K562 (cell line): ENCODE measurements at regions not wholly inside any gene's neighbourhood (a gene's known extent, or its start where the extent isn't known, plus 50 kb on each side); places are given as distances from the start of the nearest gene placed in this dataset.
"Not testable (repeated sequence)": the region's sequence is repeated elsewhere in the genome, so short reads cannot be mapped to it uniquely, and the experiment has no call there.

Source experiments
- ATAC-seq: fragments of 200-7000 bp; cut with Tn5 transposase; 3 replicates; pipeline ENCODE4 v1.9.1; 2020; ENCODE audit warnings: moderate library complexity
- BruUV-seq: library from RNA; stranded (reverse); fragments of 400-500 nt; replicated peaks from 2 replicates; lab custom pipeline; 2021; lab: Mats Ljungman, UMichigan
- CTCF ChIA-PET: fragments of 300-600 bp; formaldehyde crosslinking; extraction: SDS; loops from one replicate; lab custom pipeline; 2021; ENCODE audit warnings: low intra/inter-chr PET ratio; lab: Yijun Ruan, JAX
- POLR2A ChIA-PET: fragments of 300-600, 350-650 bp; sonication (Branson Sonifier 250); formaldehyde crosslinking; extraction: SDS; loops from one replicate; lab custom pipeline; 2021; ENCODE audit warnings: antibody characterized with exemption, inconsistent platforms; lab: Yijun Ruan, JAX
- DNase-seq, 4 experiments: peaks; one replicate each; pipeline versions ENCODE4 v3.0.0 to v3.0.0-alpha.2; 2011 to 2018; ENCODE audit warnings: low spot score in 3 of 4, mixed read lengths in 3 of 4; ENCODE audit errors: extremely low read depth in 1 of 4
- FAIRE-seq: peaks from 2 replicates; lab custom pipeline; 2011; peaks lifted over from hg19 to GRCh38; lab: Jason Lieb, UNC
- H2AFZ ChIP-seq: 2 replicates; pipeline ENCODE4 v1.6.0; 2011; ENCODE audit warnings: low read depth, low read length, control low read depth, inconsistent platforms
- H3K27ac ChIP-seq: fragments of 200-600 bp; 3 replicates; pipeline ENCODE4 v1.8.0; 2011; ENCODE audit warnings: low read depth, mild to moderate bottlenecking, control low read depth, inconsistent platforms, low read length, moderate library complexity, mixed read lengths; ENCODE audit errors: extremely low read depth
- H3K27me3 ChIP-seq, 2 experiments: fragments of 300-600 bp in 1 of 2; 2 replicates in 1 of 2; 3 replicates in 1 of 2; pipeline versions ENCODE4 v1.6.0 to v1.8.0; 2011; ENCODE audit warnings: inconsistent platforms in 2 of 2, low read length in 2 of 2, mild to moderate bottlenecking in 1 of 2, mixed read lengths in 1 of 2, moderate library complexity in 1 of 2; ENCODE audit not compliant: control insufficient read depth in 2 of 2, insufficient read depth in 2 of 2
- H3K36me3 ChIP-seq: fragments of 300-600 bp; 3 replicates; pipeline ENCODE4 v1.8.0; 2011; ENCODE audit warnings: mild to moderate bottlenecking, low read length, inconsistent platforms; ENCODE audit not compliant: control insufficient read depth, insufficient read depth
- H3K4me1 ChIP-seq, 2 experiments: fragments of 200-600 bp in 1 of 2; replicated peaks in 1 of 2; 2 replicates in 1 of 2; 3 replicates in 1 of 2; pipeline versions ENCODE4 v1.5.1 to v1.8.0; 2011; ENCODE audit warnings: inconsistent platforms in 2 of 2, low read length in 2 of 2, mild to moderate bottlenecking in 1 of 2, mixed read lengths in 1 of 2, moderate library complexity in 1 of 2; ENCODE audit not compliant: control insufficient read depth in 2 of 2, insufficient read depth in 2 of 2
- H3K4me2 ChIP-seq: 2 replicates; pipeline ENCODE4 v1.6.1; 2011; ENCODE audit warnings: low read length, control low read depth, inconsistent platforms, mixed read lengths; ENCODE audit not compliant: insufficient read depth
- H3K4me3 ChIP-seq: fragments of 200-600 bp; sonication (generic), shearing (Covaris generic); 2 replicates; pipeline ENCODE4 v1.5.1; 2016; ENCODE audit warnings: control low read depth, inconsistent platforms
- H3K79me2 ChIP-seq: fragments of 200-600 bp; 3 replicates; pipeline ENCODE4 v1.8.0; 2011; ENCODE audit warnings: low read length, inconsistent platforms; ENCODE audit not compliant: control insufficient read depth, insufficient read depth
- H3K9ac ChIP-seq, 2 experiments: 2 replicates each; pipeline versions ENCODE4 v1.6.0 to v1.6.1; 2011; ENCODE audit warnings: low read depth in 2 of 2, low read length in 2 of 2, control low read depth in 1 of 2, inconsistent platforms in 1 of 2, mild to moderate bottlenecking in 1 of 2, mixed read lengths in 1 of 2; ENCODE audit not compliant: insufficient read depth in 1 of 2
- H3K9me1 ChIP-seq: one replicate; pipeline ENCODE4 v1.6.0; 2011; ENCODE audit warnings: inconsistent platforms, mild to moderate bottlenecking, low read length, moderate library complexity; ENCODE audit not compliant: control insufficient read depth, insufficient read depth
- H3K9me3 ChIP-seq: replicated peaks from 2 replicates; pipeline ENCODE4 v1.5.1; 2011; ENCODE audit warnings: low read depth, low read length, inconsistent platforms; ENCODE audit not compliant: control insufficient read depth, insufficient read depth
- H4K20me1 ChIP-seq: replicated peaks from 2 replicates; pipeline ENCODE4 v1.6.1; 2011; ENCODE audit warnings: low read length, inconsistent platforms, mixed read lengths; ENCODE audit not compliant: control insufficient read depth, insufficient read depth
- whole genome bisulfite sequencing: fragments of 100-300 bp; shearing (Covaris generic); methylation state at CpG from one replicate; pipeline ENCODE4 v1.1.6; 2016; ENCODE audit warnings: low coverage, mixed read lengths; ENCODE audit not compliant: insufficient coverage; ENCODE audit errors: missing lambda C conversion rate; 5-methylcytosine and 5-hydroxymethylcytosine counted together
- in situ Hi-C: fragments of 300-500 bp; cut with MboI; formaldehyde crosslinking; loops from 4 replicates; pipeline ENCODE4 v1.15.0; 2018; ENCODE audit warnings: inconsistent platforms, mixed read lengths
- intact Hi-C: fragments of 100-400 bp; cut with micrococcal nuclease; formaldehyde crosslinking; loops from 2 replicates; pipeline ENCODE4 v1.14.2; 2022

DNA sequence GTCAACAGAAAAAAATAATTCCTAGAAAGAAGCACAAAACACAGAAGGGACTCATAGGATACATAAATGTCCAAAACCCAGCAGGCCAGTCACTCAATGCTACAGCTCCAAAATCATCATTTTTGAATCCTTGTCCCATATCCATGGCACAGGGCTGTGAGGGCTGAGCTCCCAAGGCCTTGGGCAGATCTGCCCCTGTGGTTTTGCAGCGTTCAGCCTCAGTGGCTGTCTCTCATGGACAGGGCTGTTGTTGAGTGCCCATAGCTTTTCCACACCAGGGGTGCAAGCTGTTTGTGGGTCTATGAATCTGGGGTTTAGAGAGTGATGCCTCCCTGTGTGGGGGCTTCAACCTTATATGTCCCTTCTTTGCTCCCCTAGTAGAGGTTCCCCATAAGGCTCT is 243.2 kb downstream of the CWH43 start:
- intact Hi-C loops, DNase-seq: not testable (repeated sequence)

DNA sequence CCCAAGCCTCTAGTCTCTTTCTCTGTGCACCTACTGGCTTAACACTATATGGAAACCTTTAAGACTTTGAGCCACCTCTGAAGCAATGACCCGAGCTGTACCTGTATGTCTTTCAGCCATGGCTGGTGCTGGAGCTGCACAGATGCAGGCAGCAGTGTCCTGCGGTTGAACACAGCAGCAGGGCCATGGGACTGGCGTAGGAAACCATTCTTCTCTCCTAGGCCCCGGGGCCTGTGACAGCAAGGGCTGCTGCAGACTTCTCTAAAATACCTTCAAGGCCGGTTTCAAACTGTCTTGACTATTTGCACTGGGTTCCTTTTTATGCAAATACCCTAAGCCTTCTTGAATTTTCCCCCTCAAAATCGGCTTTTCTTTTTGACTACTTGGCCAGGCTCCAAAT is 243.6 kb downstream of the CWH43 start:
- H3K4me3 ChIP-seq, H2AFZ ChIP-seq, H3K27me3 ChIP-seq, BruUV-seq, H3K4me2 ChIP-seq, H3K79me2 ChIP-seq, H3K9me1 ChIP-seq, H3K27ac ChIP-seq, POLR2A ChIA-PET, H3K9ac ChIP-seq, FAIRE-seq, H4K20me1 ChIP-seq, ATAC-seq, H3K36me3 ChIP-seq, in situ Hi-C loops, DNase-seq, intact Hi-C loops, CTCF ChIA-PET, H3K9me3 ChIP-seq, H3K4me1 ChIP-seq: not testable (repeated sequence)
- WGBS: 5% methylated on average over 6 of the region's 6 CpGs

More for the DNA sequence above, 243.2 kb downstream of the CWH43 start:
- ATAC-seq, CTCF ChIA-PET, H3K9me3 ChIP-seq, H4K20me1 ChIP-seq, in situ Hi-C loops, FAIRE-seq, H3K4me3 ChIP-seq, BruUV-seq, H3K4me2 ChIP-seq, H3K36me3 ChIP-seq, H2AFZ ChIP-seq, H3K9ac ChIP-seq, H3K27ac ChIP-seq, H3K9me1 ChIP-seq, POLR2A ChIA-PET, H3K4me1 ChIP-seq, H3K79me2 ChIP-seq, H3K27me3 ChIP-seq: not testable (repeated sequence)
- 7% methylated on average over 1 of the region's 1 CpG for WGBS

DNA sequence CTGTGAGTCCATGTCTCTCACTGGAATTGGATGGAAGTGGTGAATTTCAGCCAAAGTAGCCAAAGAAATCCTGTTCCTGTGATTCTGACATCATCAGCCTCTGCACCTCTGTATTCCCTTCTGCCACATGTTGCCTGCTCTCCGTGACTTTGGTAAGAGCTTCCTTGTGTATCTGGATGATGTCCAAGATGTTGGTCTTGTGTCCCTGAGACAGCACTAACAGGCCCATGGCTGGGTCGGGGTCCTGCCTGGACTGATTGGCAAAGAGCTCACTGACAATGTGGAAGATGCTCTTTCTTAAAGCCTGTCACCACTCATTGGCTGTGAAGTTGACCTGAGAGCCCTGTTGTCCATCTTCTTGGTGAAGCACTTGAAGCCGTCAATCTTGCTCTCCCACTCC is 247.3 kb downstream of the CWH43 start:
- H3K27me3 ChIP-seq, POLR2A ChIA-PET, H3K4me1 ChIP-seq, intact Hi-C loops, H3K9me3 ChIP-seq, H4K20me1 ChIP-seq, H3K36me3 ChIP-seq, H3K4me2 ChIP-seq, H3K9ac ChIP-seq, ATAC-seq, FAIRE-seq, H3K79me2 ChIP-seq, CTCF ChIA-PET, BruUV-seq, DNase-seq, in situ Hi-C loops, H3K9me1 ChIP-seq, H3K27ac ChIP-seq, H3K4me3 ChIP-seq, H2AFZ ChIP-seq: not testable (repeated sequence)
- WGBS: 11% methylated on average over 2 of the region's 3 CpGs

DNA sequence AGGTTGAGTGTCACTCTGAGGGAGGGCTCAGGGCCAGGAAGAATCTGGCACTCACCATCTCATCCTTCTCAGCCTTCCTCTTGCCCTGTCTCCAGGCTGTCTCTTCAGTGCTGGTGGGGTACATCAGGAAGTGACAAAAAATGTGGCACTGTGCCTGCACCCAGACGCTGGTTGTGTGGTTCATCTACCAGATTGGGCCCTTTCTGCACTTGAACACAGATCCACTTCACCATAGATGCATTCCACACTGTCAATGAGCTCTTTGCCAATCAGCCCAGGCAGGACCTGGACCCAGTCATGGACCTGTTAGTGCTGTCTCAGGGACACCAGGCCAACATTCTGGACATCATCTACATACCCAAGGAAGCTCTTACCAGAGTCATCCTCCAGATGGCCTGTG is 247.7 kb downstream of the CWH43 start:
- in situ Hi-C loops, H3K9me3 ChIP-seq, H3K36me3 ChIP-seq, H3K9me1 ChIP-seq, ATAC-seq, H4K20me1 ChIP-seq, POLR2A ChIA-PET, H3K4me3 ChIP-seq, intact Hi-C loops, FAIRE-seq, H2AFZ ChIP-seq, H3K27me3 ChIP-seq, DNase-seq, H3K27ac ChIP-seq, H3K79me2 ChIP-seq, H3K4me2 ChIP-seq, CTCF ChIA-PET, H3K9ac ChIP-seq, BruUV-seq, H3K4me1 ChIP-seq: not testable (repeated sequence)
- 0% methylated on average over 1 of the region's 1 CpG for WGBS
